Activated T-cell treated with anti-CD3 and anti-CD28 coated beads, Interleukin-2, amount 50 U/mL, for 72 hours (primary cell): ENCODE measurements at regions not wholly inside any gene's neighbourhood (a gene's known extent, or its start where the extent isn't known, plus 50 kb on each side); places are given as distances from the start of the nearest gene placed in this dataset.

Experiments
- ATAC-seq, 2 donors: fragments of 150-1000 bp; cut with Tn5 transposase; replicated peaks in 1 of 2; 2 replicates each; pipeline ENCODE4 v1.10.0; 2021; ENCODE audit warnings: moderate library complexity in 2 of 2, mild to moderate bottlenecking in 1 of 2
- DNase-seq, 2 donors: peaks; one replicate each; pipeline ENCODE4 v3.0.0; 2021 to 2022; ENCODE audit warnings: mixed read lengths in 1 of 2
- H3K27ac Mint-ChIP-seq: one replicate; pipeline ENCODE4 v1.8.0; 2022; ENCODE audit warnings: mild to moderate bottlenecking, moderate library complexity, mixed read lengths
- H3K27me3 Mint-ChIP-seq: one replicate; pipeline ENCODE4 v1.8.0; 2022; ENCODE audit warnings: low read depth, mixed read lengths
- H3K36me3 Mint-ChIP-seq, 2 donors: one replicate each; pipeline ENCODE4 v1.8.0; 2022; ENCODE audit warnings: mixed read lengths in 2 of 2, mild to moderate bottlenecking in 1 of 2; ENCODE audit not compliant: insufficient read depth in 2 of 2
- H3K4me1 Mint-ChIP-seq: one replicate; pipeline ENCODE4 v1.8.0; 2022; ENCODE audit warnings: low read depth, mixed read lengths
- H3K4me3 Mint-ChIP-seq, 2 donors: one replicate each; pipeline ENCODE4 v1.8.0; 2022; ENCODE audit warnings: mild to moderate bottlenecking in 2 of 2, mixed read lengths in 2 of 2, moderate library complexity in 2 of 2
- H3K9me3 Mint-ChIP-seq, 2 donors: one replicate each; pipeline ENCODE4 v1.8.0; 2022; ENCODE audit warnings: mixed read lengths in 2 of 2

- H3K27me3 Mint-ChIP-seq, result no peaks in the 10 kb centered on the region
- H3K9me3 Mint-ChIP-seq, result no peaks in the 10 kb centered on the region
- H3K4me3 Mint-ChIP-seq, result no peak overlapping the region
- no peaks in the 10 kb centered on the region for H3K4me1 Mint-ChIP-seq
- ATAC-seq (no peak), DNase-seq (no peak)
- H3K36me3 Mint-ChIP-seq, result no peaks in the 10 kb centered on the region
- H3K27ac Mint-ChIP-seq, result no peak overlapping the region
Observed at GRCh38 chr4:180625653-180626052, 1617.5 kb upstream of the TENM3 start.

- no peak for DNase-seq
- Mint-ChIP-seq H3K27me3 (no peaks in the 10 kb centered on the region), H3K9me3 (no peaks in the 10 kb centered on the region), H3K36me3 (no peaks in the 10 kb centered on the region), H3K27ac (no peak overlapping the region), H3K4me3 (no peak overlapping the region), H3K4me1 (no peaks in the 10 kb centered on the region)
- no peak for ATAC-seq
Observed at GRCh38 chr4:180630012-180630665, 1613.1 kb upstream of the TENM3 start.

- H3K36me3 Mint-ChIP-seq, result no peaks in the 10 kb centered on the region
- no peak for ATAC-seq
- H3K4me3 Mint-ChIP-seq, result no peak overlapping the region
- H3K27ac Mint-ChIP-seq, result no peak overlapping the region
- H3K27me3 Mint-ChIP-seq, result no peaks in the 10 kb centered on the region
- H3K4me1 Mint-ChIP-seq, result peaks cover 5% of the 10 kb centered on the region
- peaks cover 0 to 2% of the 10 kb centered on the region in 2 donors for H3K9me3 Mint-ChIP-seq
- no peak for DNase-seq
Observed at GRCh38 chr4:180634306-180634705, 1608.9 kb upstream of the TENM3 start.

- H3K27ac Mint-ChIP-seq, result no peak overlapping the region
- no peak for ATAC-seq
Observed at GRCh38 chr4:180635281-180635680, 1607.9 kb upstream of the TENM3 start.

GRCh38 chr4:180636696-180637404, 1606.4 kb upstream of the TENM3 start:
- ATAC-seq, result no peak
- H3K9me3 Mint-ChIP-seq, result peaks cover 0 to 2% of the 10 kb centered on the region in 2 donors
- H3K27ac Mint-ChIP-seq, result no peak overlapping the region

More at GRCh38 chr4:180635281-180635680, 1607.9 kb upstream of the TENM3 start:
- Mint-ChIP-seq H3K4me3 (no peak overlapping the region), H3K9me3 (peaks cover 0 to 2% of the 10 kb centered on the region in 2 donors), H3K4me1 (peaks cover 5% of the 10 kb centered on the region), H3K27me3 (no peaks in the 10 kb centered on the region), H3K36me3 (no peaks in the 10 kb centered on the region)
- no peak for DNase-seq

GRCh38 chr4:180637616-180638015, 1605.6 kb upstream of the TENM3 start:
- Mint-ChIP-seq H3K27ac (no peak overlapping the region), H3K4me1 (peaks cover 5% of the 10 kb centered on the region), H3K36me3 (no peaks in the 10 kb centered on the region), H3K27me3 (no peaks in the 10 kb centered on the region), H3K4me3 (no peak overlapping the region), H3K9me3 (peaks cover 0 to 2% of the 10 kb centered on the region in 2 donors)
- DNase-seq (no peak), ATAC-seq (no peak)

More at GRCh38 chr4:180636696-180637404, 1606.4 kb upstream of the TENM3 start:
- peaks cover 5% of the 10 kb centered on the region for H3K4me1 Mint-ChIP-seq
- DNase-seq, result no peak
- no peaks in the 10 kb centered on the region for H3K27me3 Mint-ChIP-seq
- no peaks in the 10 kb centered on the region for H3K36me3 Mint-ChIP-seq
- H3K4me3 Mint-ChIP-seq, result no peak overlapping the region

- Mint-ChIP-seq H3K27ac (peak overlapping the region; percentile 52), H3K36me3 (no peaks in the 10 kb centered on the region), H3K4me1 (peaks cover 5% of the 10 kb centered on the region), H3K27me3 (no peaks in the 10 kb centered on the region), H3K4me3 (no peak overlapping the region), H3K9me3 (peaks cover 0 to 2% of the 10 kb centered on the region in 2 donors)
- ATAC-seq (no peak), DNase-seq (no peak)
Observed at GRCh38 chr4:180640193-180640592, 1603.0 kb upstream of the TENM3 start.

- Mint-ChIP-seq H3K4me3 (no peak overlapping the region), H3K4me1 (peaks cover 5% of the 10 kb centered on the region), H3K9me3 (peaks cover 0 to 2% of the 10 kb centered on the region in 2 donors), H3K36me3 (no peaks in the 10 kb centered on the region), H3K27ac (no peak overlapping the region), H3K27me3 (no peaks in the 10 kb centered on the region)
- no peak for ATAC-seq
- DNase-seq, result no peak
Observed at GRCh38 chr4:180641495-180641894, 1601.7 kb upstream of the TENM3 start.

GRCh38 chr4:180642732-180643131, 1600.5 kb upstream of the TENM3 start:
- no peaks in the 10 kb centered on the region for H3K36me3 Mint-ChIP-seq
- peaks cover 0 to 2% of the 10 kb centered on the region in 2 donors for H3K9me3 Mint-ChIP-seq
- no peak for ATAC-seq
- no peaks in the 10 kb centered on the region for H3K27me3 Mint-ChIP-seq
- no peak for DNase-seq
- H3K4me1 Mint-ChIP-seq, result no peaks in the 10 kb centered on the region
- no peak overlapping the region for H3K4me3 Mint-ChIP-seq
- no peak overlapping the region for H3K27ac Mint-ChIP-seq

GRCh38 chr4:180650273-180650672, 1592.9 kb upstream of the TENM3 start:
- no peaks in the 10 kb centered on the region for H3K36me3 Mint-ChIP-seq
- peaks cover 0 to 2% of the 10 kb centered on the region in 2 donors for H3K9me3 Mint-ChIP-seq
- H3K4me3 Mint-ChIP-seq, result no peak overlapping the region
- no peaks in the 10 kb centered on the region for H3K27me3 Mint-ChIP-seq
- DNase-seq (no peak), ATAC-seq (no peak)
- no peaks in the 10 kb centered on the region for H3K4me1 Mint-ChIP-seq
- no peak overlapping the region for H3K27ac Mint-ChIP-seq

- DNase-seq (no peak), ATAC-seq (no peak)
- Mint-ChIP-seq H3K4me1 (no peaks in the 10 kb centered on the region), H3K4me3 (no peak overlapping the region), H3K9me3 (peaks cover 0 to 2% of the 10 kb centered on the region in 2 donors), H3K27me3 (no peaks in the 10 kb centered on the region), H3K27ac (no peak overlapping the region), H3K36me3 (no peaks in the 10 kb centered on the region)
Observed at GRCh38 chr4:180652533-180652932, 1590.7 kb upstream of the TENM3 start.

GRCh38 chr4:180655886-180656285, 1587.3 kb upstream of the TENM3 start:
- Mint-ChIP-seq H3K36me3 (no peaks in the 10 kb centered on the region), H3K9me3 (peaks cover 0 to 3% of the 10 kb centered on the region in 2 donors), H3K4me3 (no peak overlapping the region), H3K4me1 (no peaks in the 10 kb centered on the region), H3K27me3 (no peaks in the 10 kb centered on the region), H3K27ac (no peak overlapping the region)
- ATAC-seq (no peak), DNase-seq (no peak)

- DNase-seq, result no peak
- Mint-ChIP-seq H3K27me3 (no peaks in the 10 kb centered on the region), H3K4me3 (no peak overlapping the region), H3K4me1 (no peaks in the 10 kb centered on the region), H3K27ac (no peak overlapping the region), H3K36me3 (no peaks in the 10 kb centered on the region), H3K9me3 (peaks cover 0 to 3% of the 10 kb centered on the region in 2 donors)
- no peak for ATAC-seq
Observed at GRCh38 chr4:180657881-180658280, 1585.3 kb upstream of the TENM3 start.
